Body of pancreas (tissue), 4 donors: ENCODE measurements at regions not wholly inside any gene's neighbourhood (a gene's known extent, or its start where the extent isn't known, plus 50 kb on each side); places are given as distances from the start of the nearest gene placed in this dataset.

Source experiments
- CTCF ChIP-seq, 7 experiments: fragments of 450-650 bp in 4 of 7; fragments of 200-600 bp in 3 of 7; sonication (generic) in 3 of 7; IDR thresholded peaks; one replicate each; pipeline ENCODE4 v1.5.1; 2016 to 2019; ENCODE audit warnings: antibody characterized with exemption in 7 of 7
- POLR2A ChIP-seq, 3 donors: fragments of 450-650 bp; IDR thresholded peaks; one replicate each; pipeline ENCODE4 v1.6.1; 2016; ENCODE audit warnings: antibody characterized with exemption in 3 of 3, mild to moderate bottlenecking in 2 of 3

GRCh38 chr18:60130284-60130683 lies 230.5 kb downstream of the PMAIP1 start:
- no peak for TF ChIP-seq CTCF (IDR thresholded peaks at IDR 0.05)
- TF ChIP-seq POLR2A (IDR thresholded peaks at IDR 0.05): no peak
